ENCODE measurements at regions not wholly inside any gene's neighbourhood (a gene's known extent, or its start where the extent isn't known, plus 50 kb on each side); places are given as distances from the start of the nearest gene placed in this dataset.

- TF ChIP-seq, protein P1, sequence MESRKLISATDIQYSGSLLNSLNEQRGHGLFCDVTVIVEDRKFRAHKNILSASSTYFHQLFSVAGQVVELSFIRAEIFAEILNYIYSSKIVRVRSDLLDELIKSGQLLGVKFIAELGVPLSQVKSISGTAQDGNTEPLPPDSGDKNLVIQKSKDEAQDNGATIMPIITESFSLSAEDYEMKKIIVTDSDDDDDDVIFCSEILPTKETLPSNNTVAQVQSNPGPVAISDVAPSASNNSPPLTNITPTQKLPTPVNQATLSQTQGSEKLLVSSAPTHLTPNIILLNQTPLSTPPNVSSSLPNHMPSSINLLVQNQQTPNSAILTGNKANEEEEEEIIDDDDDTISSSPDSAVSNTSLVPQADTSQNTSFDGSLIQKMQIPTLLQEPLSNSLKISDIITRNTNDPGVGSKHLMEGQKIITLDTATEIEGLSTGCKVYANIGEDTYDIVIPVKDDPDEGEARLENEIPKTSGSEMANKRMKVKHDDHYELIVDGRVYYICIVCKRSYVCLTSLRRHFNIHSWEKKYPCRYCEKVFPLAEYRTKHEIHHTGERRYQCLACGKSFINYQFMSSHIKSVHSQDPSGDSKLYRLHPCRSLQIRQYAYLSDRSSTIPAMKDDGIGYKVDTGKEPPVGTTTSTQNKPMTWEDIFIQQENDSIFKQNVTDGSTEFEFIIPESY (IDR thresholded peaks at IDR 0.05): no peak
- TF ChIP-seq SP1 (IDR thresholded peaks at IDR 0.05): no peak
- TF ChIP-seq, protein P2, sequence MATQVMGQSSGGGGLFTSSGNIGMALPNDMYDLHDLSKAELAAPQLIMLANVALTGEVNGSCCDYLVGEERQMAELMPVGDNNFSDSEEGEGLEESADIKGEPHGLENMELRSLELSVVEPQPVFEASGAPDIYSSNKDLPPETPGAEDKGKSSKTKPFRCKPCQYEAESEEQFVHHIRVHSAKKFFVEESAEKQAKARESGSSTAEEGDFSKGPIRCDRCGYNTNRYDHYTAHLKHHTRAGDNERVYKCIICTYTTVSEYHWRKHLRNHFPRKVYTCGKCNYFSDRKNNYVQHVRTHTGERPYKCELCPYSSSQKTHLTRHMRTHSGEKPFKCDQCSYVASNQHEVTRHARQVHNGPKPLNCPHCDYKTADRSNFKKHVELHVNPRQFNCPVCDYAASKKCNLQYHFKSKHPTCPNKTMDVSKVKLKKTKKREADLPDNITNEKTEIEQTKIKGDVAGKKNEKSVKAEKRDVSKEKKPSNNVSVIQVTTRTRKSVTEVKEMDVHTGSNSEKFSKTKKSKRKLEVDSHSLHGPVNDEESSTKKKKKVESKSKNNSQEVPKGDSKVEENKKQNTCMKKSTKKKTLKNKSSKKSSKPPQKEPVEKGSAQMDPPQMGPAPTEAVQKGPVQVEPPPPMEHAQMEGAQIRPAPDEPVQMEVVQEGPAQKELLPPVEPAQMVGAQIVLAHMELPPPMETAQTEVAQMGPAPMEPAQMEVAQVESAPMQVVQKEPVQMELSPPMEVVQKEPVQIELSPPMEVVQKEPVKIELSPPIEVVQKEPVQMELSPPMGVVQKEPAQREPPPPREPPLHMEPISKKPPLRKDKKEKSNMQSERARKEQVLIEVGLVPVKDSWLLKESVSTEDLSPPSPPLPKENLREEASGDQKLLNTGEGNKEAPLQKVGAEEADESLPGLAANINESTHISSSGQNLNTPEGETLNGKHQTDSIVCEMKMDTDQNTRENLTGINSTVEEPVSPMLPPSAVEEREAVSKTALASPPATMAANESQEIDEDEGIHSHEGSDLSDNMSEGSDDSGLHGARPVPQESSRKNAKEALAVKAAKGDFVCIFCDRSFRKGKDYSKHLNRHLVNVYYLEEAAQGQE (IDR thresholded peaks at IDR 0.05): no peak
Measured at GRCh38 chr2:181253438-181253837, 203.7 kb upstream of the ITGA4 start.
